ENCODE measurements at regions not wholly inside any gene's neighbourhood (a gene's known extent, or its start where the extent isn't known, plus 50 kb on each side); places are given as distances from the start of the nearest gene placed in this dataset.

DNA sequence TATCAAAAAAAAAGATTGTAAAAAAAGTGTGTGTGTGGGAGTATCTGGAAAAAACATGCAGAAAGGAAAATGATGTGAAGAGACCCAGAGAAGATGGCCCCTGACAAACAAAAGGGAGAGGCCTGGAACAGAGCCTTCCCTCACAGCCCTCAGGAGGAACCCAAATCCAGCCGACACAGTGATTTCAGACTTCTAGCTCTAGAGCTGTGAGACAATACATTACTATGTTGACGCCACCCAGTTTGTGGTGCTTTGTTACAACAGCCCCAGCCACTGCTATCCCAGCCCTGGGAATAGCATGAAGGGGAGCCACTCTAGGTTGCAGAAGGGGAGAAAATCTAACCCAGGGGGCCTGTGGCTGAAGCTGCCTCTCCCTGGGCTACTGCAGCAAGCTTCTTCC, 59.0 kb upstream of the ZBTB7C start (continued):
- TF ChIP-seq NR4A1 (CRISPR knock-in tag; IDR thresholded peaks at IDR 0.05) (no peak), NR4A1 (tag; IDR thresholded peaks at IDR 0.05) (no peak), ZC3H11A (IDR thresholded peaks at IDR 0.05; ENCODE audit: low read depth, low read length) (no peak), ZNF41 (CRISPR knock-in tag; conservative IDR thresholded peaks at IDR 0.05) (no peak)

GRCh38 chr18:48467231-48467630, 58.0 kb upstream of the ZBTB7C start:
- in situ Hi-C loops (cut with MboI): no loop called here
- Histone ChIP-seq H3K4me1 (replicated peaks in 1 of 2; ENCODE audit: control insufficient read depth in 2 of 2, insufficient read depth in 2 of 2, low read length in 2 of 2) (no peaks in the 10 kb centered on the region), H3K27ac (ENCODE audit: extremely low read depth, low read depth, low read length) (no peak overlapping the region), H3K27me3 (ENCODE audit: control insufficient read depth in 2 of 2, insufficient read depth in 2 of 2, low read length in 2 of 2) (peaks cover 0 to 4% of the 10 kb centered on the region in 2 experiments; a peak in 1 of 5 replicates), H3K79me2 (ENCODE audit: control insufficient read depth, insufficient read depth, low read length) (no peaks in the 10 kb centered on the region), H3K36me3 (ENCODE audit: control insufficient read depth, insufficient read depth, low read length) (no peaks in the 10 kb centered on the region), H3K9me1 (ENCODE audit: control insufficient read depth, insufficient read depth, low read length) (no peaks in the 10 kb centered on the region), H2AFZ (ENCODE audit: low read depth, low read length) (no peak overlapping the region), H3K4me2 (ENCODE audit: insufficient read depth, low read length) (no peak overlapping the region), H3K4me3 (no peak overlapping the region), H3K9me3 (replicated peaks; ENCODE audit: control insufficient read depth, insufficient read depth, low read depth, low read length) (no peaks in the 10 kb centered on the region), H4K20me1 (replicated peaks; ENCODE audit: control insufficient read depth, insufficient read depth, low read length) (no peaks in the 10 kb centered on the region), H3K9ac (ENCODE audit: insufficient read depth in 1 of 2, low read depth in 2 of 2, low read length in 2 of 2) (no peak overlapping the region)
- no TSS peak for BruUV-seq (replicated peaks)
- CTCF ChIA-PET (ENCODE audit: low intra/inter-chr PET ratio): no interaction called here
- POLR2A ChIA-PET: no interaction called here
- TF ChIP-seq RUNX1 (IDR thresholded peaks at IDR 0.05; ENCODE audit: low read depth) (no peak), NRF1 (conservative IDR thresholded peaks at IDR 0.05 in 1 of 2, IDR thresholded peaks at IDR 0.05 in 1 of 2) (no peak)
- TF ChIP-seq, protein P1, sequence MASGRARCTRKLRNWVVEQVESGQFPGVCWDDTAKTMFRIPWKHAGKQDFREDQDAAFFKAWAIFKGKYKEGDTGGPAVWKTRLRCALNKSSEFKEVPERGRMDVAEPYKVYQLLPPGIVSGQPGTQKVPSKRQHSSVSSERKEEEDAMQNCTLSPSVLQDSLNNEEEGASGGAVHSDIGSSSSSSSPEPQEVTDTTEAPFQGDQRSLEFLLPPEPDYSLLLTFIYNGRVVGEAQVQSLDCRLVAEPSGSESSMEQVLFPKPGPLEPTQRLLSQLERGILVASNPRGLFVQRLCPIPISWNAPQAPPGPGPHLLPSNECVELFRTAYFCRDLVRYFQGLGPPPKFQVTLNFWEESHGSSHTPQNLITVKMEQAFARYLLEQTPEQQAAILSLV (tag; IDR thresholded peaks at IDR 0.05): no peak
- no peak for FAIRE-seq
- no peak for DNase-seq (ENCODE audit: extremely low read depth in 1 of 4, low spot score in 3 of 4)
- 13% methylated on average over 6 of the region's 6 CpGs for WGBS (ENCODE audit: insufficient coverage, low coverage, missing lambda C conversion rate)
- intact Hi-C loops (cut with micrococcal nuclease): no loop called here
- ATAC-seq: no peak

Data from K562 (cell line).